ENCODE measurements at regions not wholly inside any gene's neighbourhood (a gene's known extent, or its start where the extent isn't known, plus 50 kb on each side); places are given as distances from the start of the nearest gene placed in this dataset.

- TF ChIP-seq CTCF (IDR thresholded peaks at IDR 0.05) (no peak), POLR2A (IDR thresholded peaks at IDR 0.05) (no peak), POLR2AphosphoS5 (IDR thresholded peaks at IDR 0.05) (no peak), EP300 (IDR thresholded peaks at IDR 0.05) (no peak)
Observed at GRCh38 chr11:116544721-116545120, 228.1 kb downstream of the BUD13 start.

Data from suprapubic skin (tissue), 4 donors.